Esophagus (tissue), 2 donors: ENCODE measurements at regions not wholly inside any gene's neighbourhood (a gene's known extent, or its start where the extent isn't known, plus 50 kb on each side); places are given as distances from the start of the nearest gene placed in this dataset.

Source experiments
- H3K27ac ChIP-seq, 2 donors: one replicate each; pipeline ENCODE4 v1.5.1; 2013; ENCODE audit warnings: low read depth in 2 of 2, mild to moderate bottlenecking in 2 of 2, inconsistent platforms in 1 of 2, low read length in 1 of 2, moderate library complexity in 1 of 2
- H3K27me3 ChIP-seq, 2 donors: one replicate each; pipeline ENCODE4 v1.6.1; 2013; ENCODE audit warnings: low read length in 2 of 2, control low read depth in 1 of 2, mild to moderate bottlenecking in 1 of 2; ENCODE audit not compliant: insufficient read depth in 2 of 2, control insufficient read depth in 1 of 2
- H3K36me3 ChIP-seq, 2 donors: one replicate each; pipeline ENCODE4 v1.6.1; 2013; ENCODE audit warnings: low read length in 1 of 2; ENCODE audit not compliant: control insufficient read depth in 2 of 2, insufficient read depth in 2 of 2
- H3K4me1 ChIP-seq, 2 donors: one replicate each; pipeline ENCODE4 v1.6.1; 2013; ENCODE audit warnings: low read length in 1 of 2; ENCODE audit not compliant: control insufficient read depth in 2 of 2, insufficient read depth in 2 of 2
- H3K4me3 ChIP-seq, 2 donors: one replicate each; pipeline ENCODE4 v1.5.1; 2013; ENCODE audit warnings: low read length in 2 of 2, mild to moderate bottlenecking in 2 of 2, low read depth in 1 of 2, moderate library complexity in 1 of 2
- H3K9me3 ChIP-seq, 2 donors: one replicate each; pipeline ENCODE4 v1.6.1; 2013; ENCODE audit warnings: mild to moderate bottlenecking in 2 of 2, low read depth in 1 of 2, low read length in 1 of 2, moderate library complexity in 1 of 2; ENCODE audit not compliant: control insufficient read depth in 2 of 2, insufficient read depth in 1 of 2
- WGBS, 2 donors: extraction: QIAGEN DNeasy Blood & Tissue Kit; methylation state at CpG; one replicate each; pipeline ENCODE4 v1.1.7; 2013; 5-methylcytosine and 5-hydroxymethylcytosine counted together
- donor health status: healthy with polysubstance abuse.
- donor health status: Bipolar disorder and iron deficiency.

- Histone ChIP-seq H3K36me3 (no peaks in the 10 kb centered on the region), H3K4me1 (no peaks in the 10 kb centered on the region), H3K4me3 (no peak overlapping the region), H3K27ac (no peak overlapping the region), H3K27me3 (no peaks in the 10 kb centered on the region), H3K9me3 (peaks cover 0 to 3% of the 10 kb centered on the region in 2 donors)
- 62 to 73% methylated on average over 1 of the region's 1 CpG for WGBS, 2 donors
These were observed 330.0 kb downstream of the DDX10 start for GRCh38 chr11:108994887-108995286.

- H3K4me1 ChIP-seq, result no peaks in the 10 kb centered on the region
- H3K27ac ChIP-seq, result no peak overlapping the region
- no peaks in the 10 kb centered on the region for H3K27me3 ChIP-seq
- H3K9me3 ChIP-seq, result no peaks in the 10 kb centered on the region
- no peak overlapping the region for H3K4me3 ChIP-seq
- H3K36me3 ChIP-seq, result no peaks in the 10 kb centered on the region
These were observed 333.0 kb downstream of the DDX10 start for GRCh38 chr11:108997826-108998225.

DNA sequence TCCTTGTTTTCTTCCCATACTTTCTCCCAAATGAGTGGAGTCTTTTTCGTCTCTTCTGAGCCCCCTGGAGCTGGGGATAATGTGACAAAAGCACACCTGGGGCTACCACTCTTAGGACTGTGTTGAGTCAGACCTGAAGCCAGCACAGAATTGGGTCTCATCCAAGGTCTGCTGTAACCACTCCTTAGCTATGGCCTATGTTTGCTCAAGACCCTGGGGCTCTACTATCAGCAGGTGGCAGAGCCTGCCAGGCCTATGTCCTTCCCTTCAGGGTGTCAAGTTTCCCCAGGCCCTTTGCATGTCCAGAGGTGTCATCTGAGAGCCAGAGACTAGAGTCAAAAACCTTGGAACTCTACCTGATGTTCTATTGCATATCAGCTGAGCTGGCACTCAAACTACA lies 335.7 kb downstream of the DDX10 start:
- H3K4me1 ChIP-seq, result no peaks in the 10 kb centered on the region
- H3K27ac ChIP-seq, result no peak overlapping the region
- no peak overlapping the region for H3K4me3 ChIP-seq
- WGBS, 2 donors, result 53 to 60% methylated on average over 1 of the region's 1 CpG
- H3K9me3 ChIP-seq, result no peaks in the 10 kb centered on the region
- H3K36me3 ChIP-seq, result no peaks in the 10 kb centered on the region
- H3K27me3 ChIP-seq, result no peaks in the 10 kb centered on the region

GRCh38 chr11:109001585-109001984 lies 336.7 kb downstream of the DDX10 start:
- H3K4me1 ChIP-seq, result no peaks in the 10 kb centered on the region
- no peaks in the 10 kb centered on the region for H3K36me3 ChIP-seq
- no peaks in the 10 kb centered on the region for H3K27me3 ChIP-seq

DNA sequence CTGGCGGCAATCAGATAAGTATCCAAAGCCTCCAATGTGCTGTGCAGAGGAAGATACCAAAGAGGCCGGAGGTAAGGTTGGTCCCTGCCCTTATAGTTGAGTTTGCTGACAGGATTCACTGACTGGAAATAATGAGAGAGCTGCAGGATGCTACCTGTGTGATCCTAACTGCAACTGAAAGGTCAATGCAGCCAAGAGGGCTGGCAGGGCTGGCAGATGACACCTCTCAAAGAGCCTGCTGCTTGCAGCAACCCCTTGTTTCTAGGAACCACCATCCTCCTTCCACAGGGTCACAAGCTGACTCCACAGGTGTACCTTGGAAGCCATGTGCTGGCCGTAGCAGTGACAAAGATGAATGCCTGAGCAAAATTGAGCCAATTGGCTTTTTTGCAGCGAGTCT lies 348.1 kb downstream of the DDX10 start:
- no peaks in the 10 kb centered on the region for H3K27me3 ChIP-seq
- H3K9me3 ChIP-seq, result no peaks in the 10 kb centered on the region
- 73 to 85% methylated on average over 4 of the region's 4 CpGs for WGBS, 2 donors

More at GRCh38 chr11:109001585-109001984, 336.7 kb downstream of the DDX10 start:
- Histone ChIP-seq H3K27ac (no peak overlapping the region), H3K9me3 (no peaks in the 10 kb centered on the region), H3K4me3 (no peak overlapping the region)

DNA sequence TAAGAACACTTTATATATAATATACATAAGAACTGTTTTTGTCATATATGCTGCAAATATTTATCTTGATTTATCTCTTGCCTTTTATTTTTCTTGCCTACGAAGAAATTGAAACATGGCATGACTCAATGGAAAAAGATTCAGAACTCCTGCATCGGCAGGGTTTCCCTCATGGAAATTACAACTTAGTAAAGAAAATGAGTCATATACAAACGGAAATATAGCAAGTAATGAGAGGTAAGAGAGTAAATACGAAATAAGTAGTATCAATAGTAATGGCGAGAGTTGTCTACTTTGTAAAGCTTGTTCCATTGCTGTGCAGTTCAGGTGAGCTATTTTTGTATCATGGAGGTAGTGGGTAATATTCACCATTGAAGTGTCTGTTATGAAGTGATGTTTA lies 350.4 kb downstream of the DDX10 start:
- Histone ChIP-seq H3K9me3 (no peaks in the 10 kb centered on the region), H3K36me3 (no peaks in the 10 kb centered on the region), H3K4me3 (no peak overlapping the region), H3K4me1 (no peaks in the 10 kb centered on the region), H3K27me3 (no peaks in the 10 kb centered on the region), H3K27ac (no peak overlapping the region)
- 69 to 79% methylated on average over 5 of the region's 5 CpGs for WGBS, 2 donors

More for the DNA sequence above, 348.1 kb downstream of the DDX10 start:
- H3K36me3 ChIP-seq, result no peaks in the 10 kb centered on the region
- H3K4me1 ChIP-seq, result no peaks in the 10 kb centered on the region
- H3K27ac ChIP-seq, result no peak overlapping the region
- H3K4me3 ChIP-seq, result no peak overlapping the region

DNA sequence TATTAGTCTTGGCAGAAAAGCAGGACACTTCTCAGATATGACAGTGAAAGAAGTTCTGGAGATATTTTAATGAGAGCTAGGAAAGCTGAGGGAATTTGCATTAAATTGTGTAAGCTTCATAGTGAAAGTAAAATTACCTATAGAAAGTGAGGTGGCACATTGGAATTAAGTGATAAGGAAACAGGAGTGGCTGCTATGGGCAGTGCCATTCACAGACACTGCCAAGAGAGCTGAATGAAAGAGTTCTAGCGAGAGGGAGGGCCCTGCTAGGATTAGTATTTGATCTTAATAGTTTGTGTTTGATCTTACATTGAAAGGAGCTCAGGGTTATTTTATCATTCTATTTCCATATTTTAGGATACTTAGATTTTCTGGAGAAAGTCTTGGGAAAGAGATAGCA lies 351.9 kb downstream of the DDX10 start:
- H3K9me3 ChIP-seq, result no peaks in the 10 kb centered on the region
- no peaks in the 10 kb centered on the region for H3K36me3 ChIP-seq
- 0 to 44% methylated on average over 1 of the region's 1 CpG for WGBS, 2 donors
- H3K4me3 ChIP-seq, result no peak overlapping the region
- no peaks in the 10 kb centered on the region for H3K27me3 ChIP-seq
- H3K4me1 ChIP-seq, result no peaks in the 10 kb centered on the region
- H3K27ac ChIP-seq, result no peak overlapping the region

- no peaks in the 10 kb centered on the region for H3K36me3 ChIP-seq
- no peaks in the 10 kb centered on the region for H3K4me1 ChIP-seq
- no peak overlapping the region for H3K4me3 ChIP-seq
- WGBS, 2 donors, result 82 to 92% methylated on average over 6 of the region's 6 CpGs
- H3K27me3 ChIP-seq, result no peaks in the 10 kb centered on the region
- no peaks in the 10 kb centered on the region for H3K9me3 ChIP-seq
- no peak overlapping the region for H3K27ac ChIP-seq
These were observed 352.6 kb downstream of the DDX10 start for GRCh38 chr11:109017489-109017888.

DNA sequence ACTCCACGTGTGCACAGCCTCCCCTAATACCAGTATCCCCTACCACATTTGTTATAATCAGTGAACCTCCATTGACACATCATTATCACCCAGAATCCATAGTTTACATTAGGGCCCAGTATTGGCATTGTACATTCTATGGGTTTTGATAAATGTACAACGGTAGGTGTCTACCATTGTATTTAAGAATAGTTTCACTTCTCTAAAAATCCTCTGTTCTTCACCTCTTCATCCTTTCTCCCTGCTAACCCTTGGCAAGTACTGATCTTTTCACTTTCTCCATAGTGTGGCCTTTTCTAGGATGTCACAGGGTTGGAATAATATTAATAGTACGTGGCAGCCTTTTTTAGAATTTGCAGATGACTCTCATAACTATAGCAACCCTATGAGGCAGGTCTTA lies 353.8 kb downstream of the DDX10 start:
- no peak overlapping the region for H3K4me3 ChIP-seq
- H3K36me3 ChIP-seq, result no peaks in the 10 kb centered on the region
- H3K9me3 ChIP-seq, result no peaks in the 10 kb centered on the region
- 76 to 87% methylated on average over 3 of the region's 3 CpGs for WGBS, 2 donors
- no peaks in the 10 kb centered on the region for H3K4me1 ChIP-seq
- no peaks in the 10 kb centered on the region for H3K27me3 ChIP-seq
- no peak overlapping the region for H3K27ac ChIP-seq

- H3K27me3 ChIP-seq, result no peaks in the 10 kb centered on the region
- no peak overlapping the region for H3K4me3 ChIP-seq
- no peaks in the 10 kb centered on the region for H3K9me3 ChIP-seq
- H3K27ac ChIP-seq, result no peak overlapping the region
- H3K36me3 ChIP-seq, result no peaks in the 10 kb centered on the region
- no peaks in the 10 kb centered on the region for H3K4me1 ChIP-seq
- WGBS, 2 donors, result 76 to 87% methylated on average over 7 of the region's 7 CpGs
These were observed 354.6 kb downstream of the DDX10 start for GRCh38 chr11:109019342-109019936.
